Stomach (tissue), 8 donors: ENCODE measurements at regions not wholly inside any gene's neighbourhood (a gene's known extent, or its start where the extent isn't known, plus 50 kb on each side); places are given as distances from the start of the nearest gene placed in this dataset.

Experiments used
- DNase-seq, 2 donors: peaks; one replicate each; pipeline versions ENCODE4 v3.0.0 to v3.0.0-alpha.2; 2013 to 2019
- H3K27ac ChIP-seq, 5 donors: fragments of 200-600 bp in 4 of 5; sonication (generic) in 4 of 5; one replicate each; pipeline ENCODE4 v1.5.1; 2013 to 2019; ENCODE audit warnings: mild to moderate bottlenecking in 1 of 5, moderate library complexity in 1 of 5
- H3K27me3 ChIP-seq, 3 donors: fragments of 200-600 bp; sonication (generic); one replicate each; pipeline ENCODE4 v1.5.1; 2017 to 2019; ENCODE audit warnings: mixed run types in 1 of 3
- H3K36me3 ChIP-seq, 4 donors: fragments of 200-600 bp; sonication (generic); 1 replicate in 3 of 4; 2 replicates in 1 of 4; pipeline ENCODE4 v1.5.1; 2016 to 2019
- H3K4me1 ChIP-seq, 4 donors: fragments of 200-600 bp; sonication (generic); one replicate each; pipeline ENCODE4 v1.5.1; 2016 to 2019
- H3K4me3 ChIP-seq, 4 donors: fragments of 200-600 bp; sonication (generic) in 3 of 4; one replicate each; pipeline ENCODE4 v1.5.1; 2016 to 2019; ENCODE audit warnings: mild to moderate bottlenecking in 1 of 4
- H3K9me3 ChIP-seq, 4 donors: fragments of 200-600 bp; sonication (generic); one replicate each; pipeline ENCODE4 v1.5.1; 2016 to 2019
- EP300 ChIP-seq: sonication (generic); formaldehyde crosslinking; IDR thresholded peaks from one replicate; pipeline ENCODE4 v1.6.1; 2017; ENCODE audit warnings: antibody characterized with exemption
- POLR2A ChIP-seq, 4 donors: fragments of 450-650 bp; IDR thresholded peaks; one replicate each; pipeline ENCODE4 v1.6.1; 2016; ENCODE audit warnings: antibody characterized with exemption in 4 of 4, control low read depth in 2 of 4, mild to moderate bottlenecking in 1 of 4, moderate library complexity in 1 of 4
- POLR2AphosphoS5 ChIP-seq, 3 donors: sonication (generic); formaldehyde crosslinking; IDR thresholded peaks; one replicate each; pipeline ENCODE4 v1.6.1; 2016; ENCODE audit warnings: antibody characterized with exemption in 3 of 3
- WGBS, 5 donors: extraction: QIAGEN DNeasy Blood & Tissue Kit in 3 of 5; methylation state at CpG; one replicate each; pipeline versions ENCODE4 v1.1.5 to v1.1.7; 2013 to 2018; 5-methylcytosine and 5-hydroxymethylcytosine counted together
- intact Hi-C: fragments of 100-400 bp; cut with DNase I; formaldehyde crosslinking; loops from one replicate; pipeline ENCODE4 v1.15.1; 2023; ENCODE audit warnings: low total_unique reads
- TF ChIP-seq, protein P1 (sequence below), 7 experiments: fragments of 450-650 bp in 4 of 7; fragments of 200-600 bp in 3 of 7; sonication (generic) in 3 of 7; IDR thresholded peaks; one replicate each; pipeline ENCODE4 v1.5.1; 2016 to 2019; ENCODE audit warnings: antibody characterized with exemption in 7 of 7, control low read depth in 2 of 7, mild to moderate bottlenecking in 1 of 7
- donor health status: healthy with polysubstance abuse.
- donor health status: Bipolar disorder and iron deficiency.
- donor health status: healthy.

DNA sequence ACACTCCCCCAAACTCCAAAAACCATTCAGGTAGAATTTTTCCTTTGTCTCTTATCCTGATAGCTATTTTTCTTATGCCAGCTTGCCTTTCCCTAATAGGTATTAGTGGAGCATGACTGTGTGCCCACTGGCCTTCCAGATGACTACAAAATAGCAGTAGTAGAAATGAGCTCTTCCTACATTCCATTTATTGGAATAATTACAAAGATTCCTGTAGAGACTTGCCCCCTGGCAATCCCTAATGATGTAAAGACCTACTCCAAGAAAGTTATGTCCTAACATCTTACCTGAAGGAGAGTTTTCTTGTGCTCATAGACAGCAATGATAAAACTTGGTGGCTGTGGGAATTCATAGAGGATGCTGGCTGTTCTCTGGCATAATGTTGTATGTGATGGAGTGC lies 501.8 kb downstream of the GATA3 start:
- Histone ChIP-seq H3K9me3 (no peaks in the 10 kb centered on the region), H3K27me3 (no peaks in the 10 kb centered on the region), H3K4me3 (no peak overlapping the region), H3K27ac (no peak overlapping the region), H3K4me1 (no peaks in the 10 kb centered on the region), H3K36me3 (no peaks in the 10 kb centered on the region)
- TF ChIP-seq, protein P1, sequence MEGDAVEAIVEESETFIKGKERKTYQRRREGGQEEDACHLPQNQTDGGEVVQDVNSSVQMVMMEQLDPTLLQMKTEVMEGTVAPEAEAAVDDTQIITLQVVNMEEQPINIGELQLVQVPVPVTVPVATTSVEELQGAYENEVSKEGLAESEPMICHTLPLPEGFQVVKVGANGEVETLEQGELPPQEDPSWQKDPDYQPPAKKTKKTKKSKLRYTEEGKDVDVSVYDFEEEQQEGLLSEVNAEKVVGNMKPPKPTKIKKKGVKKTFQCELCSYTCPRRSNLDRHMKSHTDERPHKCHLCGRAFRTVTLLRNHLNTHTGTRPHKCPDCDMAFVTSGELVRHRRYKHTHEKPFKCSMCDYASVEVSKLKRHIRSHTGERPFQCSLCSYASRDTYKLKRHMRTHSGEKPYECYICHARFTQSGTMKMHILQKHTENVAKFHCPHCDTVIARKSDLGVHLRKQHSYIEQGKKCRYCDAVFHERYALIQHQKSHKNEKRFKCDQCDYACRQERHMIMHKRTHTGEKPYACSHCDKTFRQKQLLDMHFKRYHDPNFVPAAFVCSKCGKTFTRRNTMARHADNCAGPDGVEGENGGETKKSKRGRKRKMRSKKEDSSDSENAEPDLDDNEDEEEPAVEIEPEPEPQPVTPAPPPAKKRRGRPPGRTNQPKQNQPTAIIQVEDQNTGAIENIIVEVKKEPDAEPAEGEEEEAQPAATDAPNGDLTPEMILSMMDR (IDR thresholded peaks at IDR 0.05), result no peak
- TF ChIP-seq POLR2AphosphoS5 (IDR thresholded peaks at IDR 0.05) (no peak), POLR2A (IDR thresholded peaks at IDR 0.05) (no peak), EP300 (no peak)
- intact Hi-C loops, result no loop called here
- no peak for DNase-seq

DNA sequence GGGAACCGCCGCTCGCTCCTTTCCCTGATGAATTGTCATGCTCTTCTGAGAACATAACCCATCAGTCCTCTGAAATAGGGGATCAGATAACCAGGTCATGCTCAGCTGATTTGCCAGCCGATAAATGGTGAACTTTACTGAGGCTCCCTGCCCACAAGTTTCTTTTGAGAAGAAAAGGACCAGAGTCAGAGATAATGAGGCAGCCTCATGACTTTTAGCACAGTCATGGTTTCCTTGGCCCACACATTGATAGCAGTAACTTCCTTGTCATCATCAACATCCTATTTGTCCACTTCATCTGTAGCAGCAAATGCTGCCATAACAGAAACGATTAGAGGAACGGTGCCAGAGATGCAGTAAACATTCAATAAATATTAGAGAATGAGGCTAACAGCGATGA lies 509.0 kb downstream of the GATA3 start:
- no peak overlapping the region for H3K27ac ChIP-seq
- 83 to 91% (median 91%) methylated on average over 7 of the region's 7 CpGs for WGBS, 5 donors
- TF ChIP-seq, protein P1 (IDR thresholded peaks at IDR 0.05), result no peak
- no peak for TF ChIP-seq POLR2A (IDR thresholded peaks at IDR 0.05)
- no peak for TF ChIP-seq EP300
- no peak for TF ChIP-seq POLR2AphosphoS5 (IDR thresholded peaks at IDR 0.05)
- intact Hi-C loops, result no loop called here
- H3K9me3 ChIP-seq, result no peaks in the 10 kb centered on the region
- no peaks in the 10 kb centered on the region for H3K36me3 ChIP-seq
- H3K4me1 ChIP-seq, result no peaks in the 10 kb centered on the region
- H3K27me3 ChIP-seq, result no peaks in the 10 kb centered on the region
- DNase-seq, result no peak
- no peak overlapping the region for H3K4me3 ChIP-seq

DNA sequence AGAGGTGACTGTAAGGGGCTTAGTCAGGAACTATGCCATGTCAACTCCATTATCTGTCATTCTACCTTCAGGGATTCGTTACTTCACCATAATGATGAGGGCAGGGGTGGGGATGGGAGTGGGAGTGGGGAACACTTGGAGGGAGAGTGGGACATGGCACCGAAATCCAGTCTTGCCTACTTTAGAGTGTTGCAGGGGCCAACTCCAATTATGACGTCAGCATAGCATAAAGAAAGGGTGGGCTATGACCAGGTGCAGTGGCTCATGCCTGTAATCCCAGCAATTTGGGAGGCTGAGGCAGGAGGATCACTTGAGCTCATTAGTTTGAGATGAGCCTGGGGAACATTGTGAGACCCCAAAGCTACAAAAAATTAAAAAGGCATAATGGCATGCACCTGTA lies 512.2 kb downstream of the GATA3 start:
- Histone ChIP-seq H3K4me3 (no peak overlapping the region), H3K4me1 (no peaks in the 10 kb centered on the region), H3K27ac (no peak overlapping the region), H3K27me3 (no peaks in the 10 kb centered on the region), H3K9me3 (no peaks in the 10 kb centered on the region), H3K36me3 (no peaks in the 10 kb centered on the region)
- TF ChIP-seq, protein P1 (IDR thresholded peaks at IDR 0.05), result no peak
- no peak for TF ChIP-seq POLR2A (IDR thresholded peaks at IDR 0.05)
- no peak for TF ChIP-seq POLR2AphosphoS5 (IDR thresholded peaks at IDR 0.05)
- TF ChIP-seq EP300, result no peak
- intact Hi-C loops, result no loop called here
- 79 to 90% (median 82%) methylated on average over 3 of the region's 3 CpGs for WGBS, 5 donors
- no peak for DNase-seq

DNA sequence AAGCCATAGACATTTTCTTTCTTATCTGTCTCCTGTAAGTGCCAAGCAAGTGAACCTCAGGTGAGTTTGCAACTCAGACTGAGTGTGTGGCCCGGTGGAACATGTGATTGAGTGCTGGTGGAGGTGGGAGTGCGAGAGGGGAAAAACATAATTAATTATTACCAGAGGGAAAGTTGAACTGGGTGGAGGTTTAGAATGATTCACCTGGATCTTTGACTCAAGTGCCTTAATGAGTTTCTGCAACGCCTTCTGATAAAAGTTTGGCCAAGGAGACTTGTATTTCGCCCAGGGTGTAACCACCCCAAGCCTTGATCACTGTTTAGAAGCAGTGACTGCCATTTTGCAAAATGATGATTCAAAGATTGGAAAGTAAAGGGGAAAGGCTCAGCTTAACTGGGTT lies 513.9 kb downstream of the GATA3 start:
- TF ChIP-seq EP300 (no peak), POLR2AphosphoS5 (IDR thresholded peaks at IDR 0.05) (no peak), POLR2A (IDR thresholded peaks at IDR 0.05) (no peak)
- TF ChIP-seq, protein P1 (IDR thresholded peaks at IDR 0.05), result no peak
- H3K36me3 ChIP-seq, result no peaks in the 10 kb centered on the region
- no peaks in the 10 kb centered on the region for H3K9me3 ChIP-seq
- H3K27ac ChIP-seq, result peak overlapping the region in 1 of 5 donors; percentile 19
- H3K27me3 ChIP-seq, result no peaks in the 10 kb centered on the region
- intact Hi-C loops, result no loop called here
- no peaks in the 10 kb centered on the region for H3K4me1 ChIP-seq
- no peak overlapping the region for H3K4me3 ChIP-seq
- 37 to 56% (median 40%) methylated on average over 4 of the region's 4 CpGs for WGBS, 5 donors
- DNase-seq, result peak in 1 of 2 donors; percentile 37

DNA sequence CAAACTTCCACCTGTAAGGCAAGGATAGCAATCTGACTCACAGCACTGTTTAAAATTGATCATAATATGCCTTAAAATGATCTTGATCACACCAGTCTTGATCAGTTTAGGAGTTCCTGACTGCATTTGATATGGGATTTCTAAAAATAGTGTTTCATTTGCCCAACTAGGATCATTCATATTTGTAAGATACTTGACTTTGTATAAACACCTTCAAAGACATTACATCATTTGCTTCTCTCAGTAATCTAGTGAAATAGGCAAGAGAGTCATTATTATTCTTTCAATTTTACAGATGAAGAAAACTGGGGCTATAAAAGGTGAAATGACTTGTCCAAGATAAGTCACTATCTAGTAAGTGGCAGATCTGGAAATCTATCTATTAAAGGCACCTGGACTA lies 521.1 kb downstream of the GATA3 start:
- TF ChIP-seq POLR2AphosphoS5 (IDR thresholded peaks at IDR 0.05), result no peak
- TF ChIP-seq EP300, result no peak
- TF ChIP-seq, protein P1 (IDR thresholded peaks at IDR 0.05), result no peak
- Histone ChIP-seq H3K27me3 (no peaks in the 10 kb centered on the region), H3K4me3 (no peak overlapping the region), H3K9me3 (no peaks in the 10 kb centered on the region), H3K36me3 (no peaks in the 10 kb centered on the region), H3K27ac (no peak overlapping the region), H3K4me1 (peaks cover 0 to 10% (median 2%) of the 10 kb centered on the region in 4 donors)
- intact Hi-C loops, result no loop called here
- no peak for DNase-seq
